ENCODE measurements at regions not wholly inside any gene's neighbourhood (a gene's known extent, or its start where the extent isn't known, plus 50 kb on each side); places are given as distances from the start of the nearest gene placed in this dataset.

GRCh38 chr14:85319998-85320630 lies 209.8 kb upstream of the FLRT2 start:
- no peaks in the 10 kb centered on the region for H3K4me1 ChIP-seq (ENCODE audit: control insufficient read depth in 1 of 2, extremely low read depth in 1 of 2, insufficient read depth in 2 of 2, low read length in 2 of 2)
- H3K36me3 ChIP-seq (ENCODE audit: control insufficient read depth in 2 of 2, extremely low read depth in 1 of 2, insufficient read depth in 1 of 2, low read length in 1 of 2): no peaks in the 10 kb centered on the region
- H3K27me3 Mint-ChIP-seq: no peaks in the 10 kb centered on the region
- H3K4me3 Mint-ChIP-seq: no peak overlapping the region
- ATAC-seq (replicated peaks in 1 of 4): no peak
- no peak for DNase-seq
- ChIA-PET POLR2A (interaction anchor here in 1 of 2 donors (0.6 kb wide), 1 partner anchor 89 kb away, joined by 3 read pairs; no protein-coding TSS in a partner anchor), CTCF (interaction anchor here in 1 of 2 donors (0.6 kb wide), 1 partner anchor 120 kb away, joined by 3 read pairs; no protein-coding TSS in a partner anchor)
- no peaks in the 10 kb centered on the region for H3K9me3 ChIP-seq
- H3K9me3 Mint-ChIP-seq: peaks cover 5 to 14% (median 9%) of the 10 kb centered on the region in 3 donors
- no peak overlapping the region for H3K27ac ChIP-seq (ENCODE audit: low read length)
- H3K4me3 ChIP-seq (ENCODE audit: control insufficient read depth in 1 of 2, extremely low read depth in 1 of 2, low read length in 1 of 2): no peak overlapping the region
- H3K36me3 Mint-ChIP-seq: no peaks in the 10 kb centered on the region
- no peaks in the 10 kb centered on the region for H3K4me1 Mint-ChIP-seq
- no peak overlapping the region for H3K27ac Mint-ChIP-seq
- no peaks in the 10 kb centered on the region for H3K27me3 ChIP-seq (replicated peaks in 1 of 2; ENCODE audit: control insufficient read depth in 2 of 2, extremely low read depth in 1 of 2, insufficient read depth in 2 of 2, low read length in 1 of 2)
- WGBS (ENCODE audit: insufficient coverage): 28% methylated on average over 3 of the region's 6 CpGs

- 100% methylated on average over 1 of the region's 3 CpGs for WGBS (ENCODE audit: insufficient coverage)
- no peaks in the 10 kb centered on the region for H3K4me1 Mint-ChIP-seq
- Histone ChIP-seq H3K27me3 (replicated peaks in 1 of 2; ENCODE audit: control insufficient read depth in 2 of 2, extremely low read depth in 1 of 2, insufficient read depth in 2 of 2, low read length in 1 of 2) (no peaks in the 10 kb centered on the region), H3K36me3 (ENCODE audit: control insufficient read depth in 2 of 2, extremely low read depth in 1 of 2, insufficient read depth in 1 of 2, low read length in 1 of 2) (no peaks in the 10 kb centered on the region), H3K9me3 (no peaks in the 10 kb centered on the region), H3K4me3 (ENCODE audit: control insufficient read depth in 1 of 2, extremely low read depth in 1 of 2, low read length in 1 of 2) (no peak overlapping the region), H3K27ac (ENCODE audit: low read length) (no peak overlapping the region), H3K4me1 (ENCODE audit: control insufficient read depth in 1 of 2, extremely low read depth in 1 of 2, insufficient read depth in 2 of 2, low read length in 2 of 2) (no peaks in the 10 kb centered on the region)
- ChIA-PET POLR2A (no interaction called here), CTCF (no interaction called here)
- ATAC-seq (replicated peaks in 1 of 4) (no peak), DNase-seq (no peak)
- H3K4me3 Mint-ChIP-seq: no peak overlapping the region
- no peaks in the 10 kb centered on the region for H3K27me3 Mint-ChIP-seq
- peaks cover 0 to 16% (median 5%) of the 10 kb centered on the region in 3 donors for H3K9me3 Mint-ChIP-seq
- no peaks in the 10 kb centered on the region for H3K36me3 Mint-ChIP-seq
- no peak overlapping the region for H3K27ac Mint-ChIP-seq
Observed at GRCh38 chr14:85325134-85326017, 204.6 kb upstream of the FLRT2 start.

GRCh38 chr14:85332401-85332800 lies 197.5 kb upstream of the FLRT2 start:
- Histone ChIP-seq H3K27me3 (replicated peaks in 1 of 2; ENCODE audit: control insufficient read depth in 2 of 2, extremely low read depth in 1 of 2, insufficient read depth in 2 of 2, low read length in 1 of 2) (no peaks in the 10 kb centered on the region), H3K4me3 (ENCODE audit: control insufficient read depth in 1 of 2, extremely low read depth in 1 of 2, low read length in 1 of 2) (no peak overlapping the region), H3K9me3 (no peaks in the 10 kb centered on the region), H3K27ac (ENCODE audit: low read length) (no peak overlapping the region), H3K36me3 (ENCODE audit: control insufficient read depth in 2 of 2, extremely low read depth in 1 of 2, insufficient read depth in 1 of 2, low read length in 1 of 2) (no peaks in the 10 kb centered on the region), H3K4me1 (ENCODE audit: control insufficient read depth in 1 of 2, extremely low read depth in 1 of 2, insufficient read depth in 2 of 2, low read length in 2 of 2) (no peaks in the 10 kb centered on the region)
- H3K27me3 Mint-ChIP-seq: no peaks in the 10 kb centered on the region
- peaks cover 0 to 13% (median 3%) of the 10 kb centered on the region in 3 donors for H3K9me3 Mint-ChIP-seq
- no CpG with 5 or more reads among the region's 1 CpG for WGBS (ENCODE audit: insufficient coverage)
- CTCF ChIA-PET: no interaction called here
- H3K36me3 Mint-ChIP-seq: no peaks in the 10 kb centered on the region
- DNase-seq (no peak), ATAC-seq (replicated peaks in 1 of 4) (no peak)
- H3K27ac Mint-ChIP-seq: no peak overlapping the region
- no peak overlapping the region for H3K4me3 Mint-ChIP-seq
- POLR2A ChIA-PET: no interaction called here
- no peaks in the 10 kb centered on the region for H3K4me1 Mint-ChIP-seq

- Mint-ChIP-seq H3K36me3 (no peaks in the 10 kb centered on the region), H3K4me1 (no peaks in the 10 kb centered on the region), H3K27me3 (no peaks in the 10 kb centered on the region), H3K27ac (no peak overlapping the region), H3K9me3 (peaks cover 0 to 8% (median 3%) of the 10 kb centered on the region in 3 donors), H3K4me3 (no peak overlapping the region)
- no peaks in the 10 kb centered on the region for H3K36me3 ChIP-seq (ENCODE audit: control insufficient read depth in 2 of 2, extremely low read depth in 1 of 2, insufficient read depth in 1 of 2, low read length in 1 of 2)
- H3K4me3 ChIP-seq (ENCODE audit: control insufficient read depth in 1 of 2, extremely low read depth in 1 of 2, low read length in 1 of 2): no peak overlapping the region
- ChIA-PET CTCF (no interaction called here), POLR2A (no interaction called here)
- DNase-seq (no peak), ATAC-seq (replicated peaks in 1 of 4) (no peak)
- no peaks in the 10 kb centered on the region for H3K4me1 ChIP-seq (ENCODE audit: control insufficient read depth in 1 of 2, extremely low read depth in 1 of 2, insufficient read depth in 2 of 2, low read length in 2 of 2)
- no CpG with 5 or more reads among the region's 3 CpGs for WGBS (ENCODE audit: insufficient coverage)
- H3K27me3 ChIP-seq (replicated peaks in 1 of 2; ENCODE audit: control insufficient read depth in 2 of 2, extremely low read depth in 1 of 2, insufficient read depth in 2 of 2, low read length in 1 of 2): no peaks in the 10 kb centered on the region
- H3K27ac ChIP-seq (ENCODE audit: low read length): no peak overlapping the region
- H3K9me3 ChIP-seq: no peaks in the 10 kb centered on the region
Observed at GRCh38 chr14:85333313-85333712, 196.6 kb upstream of the FLRT2 start.

GRCh38 chr14:85333841-85334240 lies 196.1 kb upstream of the FLRT2 start:
- H3K9me3 ChIP-seq: no peaks in the 10 kb centered on the region
- ATAC-seq (replicated peaks in 1 of 4) (no peak), DNase-seq (no peak)
- WGBS (ENCODE audit: insufficient coverage): 100% methylated on average over 1 of the region's 4 CpGs
- H3K27ac ChIP-seq (ENCODE audit: low read length): no peak overlapping the region
- Mint-ChIP-seq H3K27ac (no peak overlapping the region), H3K9me3 (peaks cover 0 to 8% (median 3%) of the 10 kb centered on the region in 3 donors), H3K4me3 (no peak overlapping the region), H3K4me1 (no peaks in the 10 kb centered on the region), H3K27me3 (no peaks in the 10 kb centered on the region), H3K36me3 (no peaks in the 10 kb centered on the region)
- ChIA-PET CTCF (no interaction called here), POLR2A (no interaction called here)
- no peak overlapping the region for H3K4me3 ChIP-seq (ENCODE audit: control insufficient read depth in 1 of 2, extremely low read depth in 1 of 2, low read length in 1 of 2)
- H3K27me3 ChIP-seq (replicated peaks in 1 of 2; ENCODE audit: control insufficient read depth in 2 of 2, extremely low read depth in 1 of 2, insufficient read depth in 2 of 2, low read length in 1 of 2): no peaks in the 10 kb centered on the region
- H3K36me3 ChIP-seq (ENCODE audit: control insufficient read depth in 2 of 2, extremely low read depth in 1 of 2, insufficient read depth in 1 of 2, low read length in 1 of 2): no peaks in the 10 kb centered on the region
- H3K4me1 ChIP-seq (ENCODE audit: control insufficient read depth in 1 of 2, extremely low read depth in 1 of 2, insufficient read depth in 2 of 2, low read length in 2 of 2): no peaks in the 10 kb centered on the region

GRCh38 chr14:85334316-85334715 lies 195.6 kb upstream of the FLRT2 start:
- ATAC-seq (replicated peaks in 1 of 4) (no peak), DNase-seq (no peak)
- no peak overlapping the region for H3K27ac ChIP-seq (ENCODE audit: low read length)
- no CpG with 5 or more reads among the region's 3 CpGs for WGBS (ENCODE audit: insufficient coverage)
- ChIA-PET CTCF (no interaction called here), POLR2A (no interaction called here)
- Mint-ChIP-seq H3K4me1 (no peaks in the 10 kb centered on the region), H3K27me3 (no peaks in the 10 kb centered on the region), H3K36me3 (no peaks in the 10 kb centered on the region), H3K9me3 (peaks cover 0 to 8% (median 3%) of the 10 kb centered on the region in 3 donors), H3K27ac (no peak overlapping the region), H3K4me3 (no peak overlapping the region)
- no peaks in the 10 kb centered on the region for H3K27me3 ChIP-seq (replicated peaks in 1 of 2; ENCODE audit: control insufficient read depth in 2 of 2, extremely low read depth in 1 of 2, insufficient read depth in 2 of 2, low read length in 1 of 2)
- H3K4me1 ChIP-seq (ENCODE audit: control insufficient read depth in 1 of 2, extremely low read depth in 1 of 2, insufficient read depth in 2 of 2, low read length in 2 of 2): no peaks in the 10 kb centered on the region
- no peaks in the 10 kb centered on the region for H3K36me3 ChIP-seq (ENCODE audit: control insufficient read depth in 2 of 2, extremely low read depth in 1 of 2, insufficient read depth in 1 of 2, low read length in 1 of 2)
- no peak overlapping the region for H3K4me3 ChIP-seq (ENCODE audit: control insufficient read depth in 1 of 2, extremely low read depth in 1 of 2, low read length in 1 of 2)
- no peaks in the 10 kb centered on the region for H3K9me3 ChIP-seq
